ENCODE measurements at regions not wholly inside any gene's neighbourhood (a gene's known extent, or its start where the extent isn't known, plus 50 kb on each side); places are given as distances from the start of the nearest gene placed in this dataset.

DNA sequence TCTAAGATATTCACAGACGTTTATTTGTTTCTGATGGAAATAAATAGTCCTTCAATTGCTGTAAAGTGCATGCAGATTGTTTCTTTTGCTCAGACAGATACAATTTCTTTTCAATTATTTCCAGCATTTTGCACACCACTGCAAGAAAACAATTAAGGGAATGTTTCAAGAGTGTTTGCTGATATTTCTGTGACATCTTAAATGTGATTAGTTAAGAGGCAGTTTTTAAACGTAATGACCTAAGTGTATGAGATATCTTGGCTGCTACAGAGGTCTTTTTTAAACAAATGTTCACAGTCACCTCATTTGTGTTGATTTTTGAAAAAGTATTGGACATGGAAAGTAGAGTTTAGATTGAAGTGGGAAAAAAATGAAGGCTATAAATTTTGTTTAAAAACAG lies 262.3 kb upstream of the BRINP3 start:
- Histone ChIP-seq H3K27me3 (no peaks in the 10 kb centered on the region), H3K9me3 (no peaks in the 10 kb centered on the region), H3K4me3 (no peak overlapping the region), H3K36me3 (peaks cover 4% of the 10 kb centered on the region), H3K27ac (no peak overlapping the region), H3K4me1 (no peaks in the 10 kb centered on the region)
- intact Hi-C loops (cut with DNase I; ENCODE audit: low total_unique reads) = no loop called here
- TF ChIP-seq POLR2A (IDR thresholded peaks at IDR 0.05) (no peak), CTCF (IDR thresholded peaks at IDR 0.05) (no peak), POLR2AphosphoS5 (IDR thresholded peaks at IDR 0.05) (no peak)
- no peak for DNase-seq (ENCODE audit: low spot score in 2 of 2)

DNA sequence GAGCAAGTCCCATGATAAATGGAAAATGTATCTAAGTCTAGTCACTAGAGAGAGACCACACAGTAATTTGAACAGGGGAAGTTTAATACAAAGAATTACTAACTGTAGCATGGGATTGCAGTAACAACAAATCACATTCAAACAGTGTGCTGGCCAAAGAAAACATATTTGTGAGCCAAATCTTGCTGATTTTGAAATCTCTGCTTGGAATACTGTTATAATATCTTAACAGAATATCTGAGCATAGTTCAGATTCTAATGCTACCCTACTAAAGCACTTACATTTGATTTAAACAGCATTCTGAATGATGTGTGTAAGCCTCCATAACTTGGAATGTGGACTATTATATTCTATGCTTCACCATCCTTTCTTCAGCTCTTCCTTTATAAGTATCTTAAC lies 270.0 kb upstream of the BRINP3 start:
- Histone ChIP-seq H3K27me3 (no peaks in the 10 kb centered on the region), H3K27ac (no peak overlapping the region), H3K36me3 (no peaks in the 10 kb centered on the region), H3K4me1 (no peaks in the 10 kb centered on the region), H3K4me3 (no peak overlapping the region), H3K9me3 (no peaks in the 10 kb centered on the region)
- intact Hi-C loops (cut with DNase I; ENCODE audit: low total_unique reads) = no loop called here
- TF ChIP-seq POLR2A (IDR thresholded peaks at IDR 0.05) = no peak
- TF ChIP-seq POLR2AphosphoS5 (IDR thresholded peaks at IDR 0.05) = no peak
- TF ChIP-seq CTCF (IDR thresholded peaks at IDR 0.05) = no peak
- no peak for DNase-seq (ENCODE audit: low spot score in 2 of 2)

DNA sequence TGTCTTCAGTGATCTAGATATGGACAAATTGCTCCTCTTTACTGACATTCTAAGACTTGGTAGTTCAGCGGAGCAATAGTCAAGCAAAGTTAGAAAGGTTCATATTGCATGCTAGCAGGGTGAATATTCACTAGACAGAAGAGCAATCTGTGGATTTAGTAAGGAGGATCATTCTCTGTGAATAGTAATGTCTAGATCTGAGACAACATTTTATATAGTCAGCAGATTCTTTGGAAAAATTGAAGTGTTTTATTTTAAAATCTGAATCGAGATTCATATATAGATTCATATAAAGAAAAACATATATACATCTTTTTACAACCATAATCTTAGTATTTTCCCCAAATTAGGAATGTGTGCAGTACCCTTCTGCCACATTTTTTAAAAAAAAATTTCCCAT lies 274.5 kb upstream of the BRINP3 start:
- H3K9me3 ChIP-seq = no peaks in the 10 kb centered on the region
- no peaks in the 10 kb centered on the region for H3K4me1 ChIP-seq
- intact Hi-C loops (cut with DNase I; ENCODE audit: low total_unique reads) = no loop called here
- no peaks in the 10 kb centered on the region for H3K27me3 ChIP-seq
- no peak overlapping the region for H3K4me3 ChIP-seq
- H3K36me3 ChIP-seq = no peaks in the 10 kb centered on the region
- H3K27ac ChIP-seq = no peak overlapping the region
- TF ChIP-seq POLR2A (IDR thresholded peaks at IDR 0.05) = no peak
- TF ChIP-seq POLR2AphosphoS5 (IDR thresholded peaks at IDR 0.05) = no peak
- no peak for TF ChIP-seq CTCF (IDR thresholded peaks at IDR 0.05)
- DNase-seq (ENCODE audit: low spot score in 2 of 2) = no peak

DNA sequence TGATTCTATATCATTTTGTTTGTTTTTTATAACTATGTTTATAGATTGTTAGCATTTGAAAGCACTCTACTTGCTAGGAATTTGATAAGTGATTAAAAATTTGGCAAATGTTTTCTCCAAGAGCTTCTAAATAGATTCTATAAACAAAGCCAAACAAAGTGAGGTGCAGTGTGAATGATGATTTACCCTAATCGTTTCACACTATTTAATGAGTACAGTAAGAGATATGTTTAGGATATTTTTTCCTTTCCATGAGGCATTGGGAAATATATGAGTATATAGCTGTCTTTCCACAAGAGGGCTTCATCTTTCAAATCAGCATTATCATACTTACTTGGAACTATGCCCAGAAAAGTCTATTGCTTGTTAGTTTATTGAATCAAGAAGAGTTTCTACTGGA lies 277.0 kb upstream of the BRINP3 start:
- no peaks in the 10 kb centered on the region for H3K4me1 ChIP-seq
- no peak for DNase-seq (ENCODE audit: low spot score in 2 of 2)
- H3K27ac ChIP-seq = no peak overlapping the region
- TF ChIP-seq POLR2AphosphoS5 (IDR thresholded peaks at IDR 0.05) (no peak), POLR2A (IDR thresholded peaks at IDR 0.05) (no peak), CTCF (IDR thresholded peaks at IDR 0.05) (no peak)
- no peaks in the 10 kb centered on the region for H3K9me3 ChIP-seq
- no peaks in the 10 kb centered on the region for H3K36me3 ChIP-seq
- intact Hi-C loops (cut with DNase I; ENCODE audit: low total_unique reads) = no loop called here
- no peaks in the 10 kb centered on the region for H3K27me3 ChIP-seq
- no peak overlapping the region for H3K4me3 ChIP-seq

- TF ChIP-seq POLR2A (IDR thresholded peaks at IDR 0.05) (no peak), CTCF (IDR thresholded peaks at IDR 0.05) (no peak), POLR2AphosphoS5 (IDR thresholded peaks at IDR 0.05) (no peak)
- Histone ChIP-seq H3K9me3 (no peaks in the 10 kb centered on the region), H3K27me3 (no peaks in the 10 kb centered on the region), H3K36me3 (no peaks in the 10 kb centered on the region), H3K4me3 (no peak overlapping the region), H3K27ac (no peak overlapping the region), H3K4me1 (no peaks in the 10 kb centered on the region)
- intact Hi-C loops (cut with DNase I; ENCODE audit: low total_unique reads) = no loop called here
- DNase-seq (ENCODE audit: low spot score in 2 of 2) = no peak
Observed at GRCh38 chr1:190759807-190760206, 282.1 kb upstream of the BRINP3 start.
